CD14-positive monocyte (primary cell): ENCODE measurements at regions not wholly inside any gene's neighbourhood (a gene's known extent, or its start where the extent isn't known, plus 50 kb on each side); places are given as distances from the start of the nearest gene placed in this dataset.
A peak's percentile ranks its signal among the peaks of the same experiment; 100 is the strongest.

Experiments
- DNase-seq, 3 donors: peaks; one replicate each; pipeline ENCODE4 v3.0.0-alpha.2; 2011 to 2022
- H2AFZ ChIP-seq: 2 replicates; pipeline ENCODE4 v1.6.0; 2012; ENCODE audit warnings: mild to moderate bottlenecking, low read depth, low read length, inconsistent platforms; ENCODE audit not compliant: insufficient read depth, poor library complexity, severe bottlenecking
- H3K27ac ChIP-seq, 2 donors: 1 replicate in 1 of 2; 2 replicates in 1 of 2; pipeline ENCODE4 v1.5.1; 2012 to 2013; ENCODE audit warnings: low read length in 2 of 2, control low read depth in 1 of 2, inconsistent platforms in 1 of 2, low read depth in 1 of 2, mild to moderate bottlenecking in 1 of 2
- H3K27me3 ChIP-seq, 2 donors: one replicate each; pipeline versions ENCODE4 v1.6.0 to v1.6.1; 2011 to 2013; ENCODE audit warnings: low read length in 2 of 2; ENCODE audit not compliant: control insufficient read depth in 2 of 2, insufficient read depth in 2 of 2
- H3K36me3 ChIP-seq, 2 donors: replicated peaks in 1 of 2; 1 replicate in 1 of 2; 2 replicates in 1 of 2; pipeline versions ENCODE4 v1.5.1 to v1.6.1; 2012 to 2013; ENCODE audit warnings: low read length in 2 of 2, control low read depth in 1 of 2, inconsistent platforms in 1 of 2, mild to moderate bottlenecking in 1 of 2; ENCODE audit not compliant: insufficient read depth in 2 of 2, control insufficient read depth in 1 of 2
- H3K4me1 ChIP-seq, 2 donors: 1 replicate in 1 of 2; 2 replicates in 1 of 2; pipeline versions ENCODE4 v1.5.1 to v1.6.1; 2012 to 2013; ENCODE audit warnings: low read length in 2 of 2, control low read depth in 1 of 2, inconsistent platforms in 1 of 2, mild to moderate bottlenecking in 1 of 2, moderate library complexity in 1 of 2; ENCODE audit not compliant: insufficient read depth in 2 of 2, control insufficient read depth in 1 of 2
- H3K4me2 ChIP-seq: replicated peaks from 2 replicates; pipeline ENCODE3; 2012; ENCODE audit warnings: low read length, moderate library complexity, mild to moderate bottlenecking; ENCODE audit not compliant: poor library complexity, severe bottlenecking; ENCODE audit errors: extremely low read depth
- H3K4me3 ChIP-seq, 3 experiments: fragments of 200-600 bp in 1 of 3; sonication (generic) in 1 of 3; replicated peaks in 1 of 3; 1 replicate in 2 of 3; 2 replicates in 1 of 3; pipeline ENCODE4 v1.5.1; 2011 to 2013; ENCODE audit warnings: low read length in 3 of 3, mild to moderate bottlenecking in 3 of 3, control low read depth in 2 of 3, low read depth in 2 of 3, inconsistent platforms in 1 of 3, moderate library complexity in 1 of 3
- H3K79me2 ChIP-seq: 2 replicates; pipeline ENCODE4 v1.6.0; 2012; ENCODE audit warnings: mild to moderate bottlenecking, control low read depth, inconsistent platforms, low read length, moderate library complexity; ENCODE audit not compliant: insufficient read depth
- H3K9ac ChIP-seq: 2 replicates; pipeline ENCODE4 v1.6.0; 2017; ENCODE audit warnings: low read length, mild to moderate bottlenecking; ENCODE audit not compliant: insufficient read depth, poor library complexity, severe bottlenecking
- H3K9me3 ChIP-seq, 2 donors: replicated peaks in 1 of 2; 1 replicate in 1 of 2; 2 replicates in 1 of 2; pipeline versions ENCODE4 v1.5.1 to v1.6.1; 2012 to 2013; ENCODE audit warnings: low read length in 2 of 2, control low read depth in 1 of 2; ENCODE audit not compliant: control insufficient read depth in 1 of 2, insufficient read depth in 1 of 2
- H4K20me1 ChIP-seq: 2 replicates; pipeline ENCODE4 v1.6.0; 2012; ENCODE audit warnings: mild to moderate bottlenecking, low read length, control low read depth, moderate library complexity; ENCODE audit not compliant: insufficient read depth
- H3K27ac Mint-ChIP-seq, 7 donors: one replicate each; pipeline ENCODE4 v1.8.0; 2020; ENCODE audit warnings: mild to moderate bottlenecking in 7 of 7, mixed read lengths in 7 of 7, moderate library complexity in 6 of 7, inconsistent platforms in 2 of 7
- H3K27me3 Mint-ChIP-seq, 3 donors: one replicate each; pipeline ENCODE4 v1.8.0; 2021 to 2022; ENCODE audit warnings: low read depth in 3 of 3, mild to moderate bottlenecking in 3 of 3, mixed read lengths in 3 of 3, moderate library complexity in 3 of 3, inconsistent platforms in 1 of 3
- H3K36me3 Mint-ChIP-seq, 2 donors: one replicate each; pipeline ENCODE4 v1.8.0; 2020; ENCODE audit warnings: mixed read lengths in 2 of 2, inconsistent platforms in 1 of 2, mild to moderate bottlenecking in 1 of 2
- H3K4me1 Mint-ChIP-seq: one replicate; pipeline ENCODE4 v1.8.0; 2020; ENCODE audit warnings: mild to moderate bottlenecking, mixed read lengths
- H3K4me3 Mint-ChIP-seq, 2 donors: one replicate each; pipeline ENCODE4 v1.8.0; 2020; ENCODE audit warnings: mild to moderate bottlenecking in 2 of 2, mixed read lengths in 2 of 2, moderate library complexity in 1 of 2
- H3K9me3 Mint-ChIP-seq, 7 donors: one replicate each; pipeline ENCODE4 v1.8.0; 2020 to 2022; ENCODE audit warnings: mixed read lengths in 7 of 7, mild to moderate bottlenecking in 6 of 7, moderate library complexity in 6 of 7, inconsistent platforms in 2 of 7
- WGBS: methylation state at CpG from one replicate; pipeline ENCODE4 v1.1.5; 2013; ENCODE audit warnings: missing lambda C conversion rate; ENCODE audit not compliant: insufficient coverage; 5-methylcytosine and 5-hydroxymethylcytosine counted together
- intact Hi-C, 2 donors: fragments of 100-400 bp; cut with micrococcal nuclease; formaldehyde crosslinking; loops; one replicate each; pipeline versions ENCODE4 v1.15.0 to v1.15.1; 2023
- TF ChIP-seq, protein P1 (sequence below): fragments of 200-600 bp; IDR thresholded peaks from one replicate; pipeline ENCODE4 v1.8.0; 2022; ENCODE audit warnings: antibody characterized with exemption, mild to moderate bottlenecking

DNA sequence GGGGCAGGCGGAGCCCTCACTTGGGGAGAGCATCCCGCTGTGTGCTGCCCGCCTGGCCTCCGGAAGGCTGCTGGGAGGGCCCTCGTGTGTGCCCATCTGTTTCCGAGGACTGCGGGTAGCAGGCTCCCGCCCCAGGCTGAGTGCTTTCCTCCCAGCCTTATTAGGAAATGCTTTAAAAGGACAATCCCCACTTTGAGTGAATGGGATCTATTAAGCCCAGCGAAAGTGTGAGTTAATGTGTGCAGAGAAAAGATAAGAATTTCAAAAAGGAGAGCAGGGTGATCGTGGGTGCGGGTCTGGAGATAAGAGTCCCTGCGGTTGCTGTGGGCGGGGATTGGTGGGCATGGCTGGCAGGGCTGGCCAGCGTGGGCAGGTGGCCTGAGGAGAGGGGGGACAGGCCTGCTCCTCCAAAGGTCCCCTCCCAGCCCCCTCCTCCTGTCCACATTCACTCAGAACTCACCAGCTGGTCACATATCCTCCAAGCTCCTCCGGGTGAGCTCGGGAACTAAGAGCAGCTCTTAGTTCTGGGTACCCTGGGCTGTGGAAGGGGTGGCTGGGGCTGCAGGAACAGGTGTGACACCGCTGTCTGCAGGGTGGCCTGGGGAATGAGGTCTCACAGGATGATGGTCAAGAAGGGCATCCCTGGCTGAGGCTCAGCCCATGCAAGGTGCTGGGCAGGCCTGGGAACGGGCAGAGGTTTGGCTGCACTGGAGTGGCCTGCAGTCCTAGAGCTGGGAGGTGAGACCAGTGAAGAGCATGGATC is 1260.3 kb downstream of the BRD1 start:
- Histone ChIP-seq H3K27ac (no peak overlapping the region), H3K4me1 (no peaks in the 10 kb centered on the region), H3K27me3 (peaks cover 0 to 25% of the 10 kb centered on the region in 2 donors), H3K4me2 (no peak overlapping the region), H4K20me1 (no peaks in the 10 kb centered on the region), H3K36me3 (no peaks in the 10 kb centered on the region), H3K4me3 (no peak overlapping the region), H3K9me3 (peaks cover 3 to 21% of the 10 kb centered on the region in 2 donors), H3K9ac (no peak overlapping the region), H2AFZ (no peak overlapping the region), H3K79me2 (no peaks in the 10 kb centered on the region)
- Mint-ChIP-seq H3K4me3 (peak overlapping the region in 1 of 2 donors; percentile 44), H3K9me3 (peaks cover 5 to 16% (median 10%) of the 10 kb centered on the region in 7 donors), H3K27me3 (peaks cover 6 to 16% (median 7%) of the 10 kb centered on the region in 3 donors), H3K27ac (no peak overlapping the region), H3K4me1 (no peaks in the 10 kb centered on the region), H3K36me3 (no peaks in the 10 kb centered on the region)
- no peak for DNase-seq
- intact Hi-C loops, result no loop called here
- TF ChIP-seq, protein P1, sequence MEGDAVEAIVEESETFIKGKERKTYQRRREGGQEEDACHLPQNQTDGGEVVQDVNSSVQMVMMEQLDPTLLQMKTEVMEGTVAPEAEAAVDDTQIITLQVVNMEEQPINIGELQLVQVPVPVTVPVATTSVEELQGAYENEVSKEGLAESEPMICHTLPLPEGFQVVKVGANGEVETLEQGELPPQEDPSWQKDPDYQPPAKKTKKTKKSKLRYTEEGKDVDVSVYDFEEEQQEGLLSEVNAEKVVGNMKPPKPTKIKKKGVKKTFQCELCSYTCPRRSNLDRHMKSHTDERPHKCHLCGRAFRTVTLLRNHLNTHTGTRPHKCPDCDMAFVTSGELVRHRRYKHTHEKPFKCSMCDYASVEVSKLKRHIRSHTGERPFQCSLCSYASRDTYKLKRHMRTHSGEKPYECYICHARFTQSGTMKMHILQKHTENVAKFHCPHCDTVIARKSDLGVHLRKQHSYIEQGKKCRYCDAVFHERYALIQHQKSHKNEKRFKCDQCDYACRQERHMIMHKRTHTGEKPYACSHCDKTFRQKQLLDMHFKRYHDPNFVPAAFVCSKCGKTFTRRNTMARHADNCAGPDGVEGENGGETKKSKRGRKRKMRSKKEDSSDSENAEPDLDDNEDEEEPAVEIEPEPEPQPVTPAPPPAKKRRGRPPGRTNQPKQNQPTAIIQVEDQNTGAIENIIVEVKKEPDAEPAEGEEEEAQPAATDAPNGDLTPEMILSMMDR, result no peak
- 11% methylated on average over 9 of the region's 18 CpGs for WGBS

DNA sequence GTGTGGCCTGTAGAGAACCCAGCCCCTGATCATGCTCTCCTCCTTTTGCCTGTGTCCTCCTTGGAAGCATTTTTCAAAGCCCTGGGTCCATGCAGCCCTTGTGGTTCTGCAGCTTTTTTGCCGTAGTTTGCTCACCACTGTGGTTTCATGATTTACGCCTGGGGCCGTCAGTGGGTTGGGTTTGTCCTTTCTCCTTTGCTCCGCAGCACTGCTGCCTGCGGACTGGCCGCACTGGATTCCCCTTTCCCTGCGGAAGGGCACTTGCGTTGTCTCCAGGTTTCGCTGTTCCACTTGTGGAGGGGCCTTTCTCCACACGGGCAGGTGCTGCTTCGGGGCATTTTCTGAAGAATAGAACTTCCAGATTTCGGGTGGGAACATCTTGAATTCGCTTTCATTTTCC is 1260.9 kb downstream of the BRD1 start:
- Mint-ChIP-seq H3K4me1 (no peaks in the 10 kb centered on the region), H3K27me3 (peaks cover 5 to 15% (median 7%) of the 10 kb centered on the region in 3 donors), H3K9me3 (peaks cover 5 to 14% (median 10%) of the 10 kb centered on the region in 7 donors), H3K36me3 (no peaks in the 10 kb centered on the region), H3K27ac (peak overlapping the region in 1 of 7 donors; percentile 9), H3K4me3 (peak overlapping the region in 1 of 2 donors; percentile 44)
- intact Hi-C loops, result no loop called here
- no peak overlapping the region for H3K4me2 ChIP-seq
- no peaks in the 10 kb centered on the region for H4K20me1 ChIP-seq
- no peaks in the 10 kb centered on the region for H3K4me1 ChIP-seq
- TF ChIP-seq, protein P1, result no peak
- 3% methylated on average over 7 of the region's 13 CpGs for WGBS
- H3K27me3 ChIP-seq, result peaks cover 0 to 25% of the 10 kb centered on the region in 2 donors
- H3K27ac ChIP-seq, result no peak overlapping the region
- no peaks in the 10 kb centered on the region for H3K79me2 ChIP-seq
- DNase-seq, result no peak
- no peaks in the 10 kb centered on the region for H3K36me3 ChIP-seq
- H3K9me3 ChIP-seq, result peaks cover 3 to 21% of the 10 kb centered on the region in 2 donors
- no peak overlapping the region for H2AFZ ChIP-seq
- no peak overlapping the region for H3K4me3 ChIP-seq
- no peak overlapping the region for H3K9ac ChIP-seq
